Tongue (tissue), 1 donor: ENCODE measurements at regions not wholly inside any gene's neighbourhood (a gene's known extent, or its start where the extent isn't known, plus 50 kb on each side); places are given as distances from the start of the nearest gene placed in this dataset.

Experiments used
- DNase-seq: peaks from one replicate; pipeline ENCODE4 v3.0.0-alpha.2; 2015

DNA sequence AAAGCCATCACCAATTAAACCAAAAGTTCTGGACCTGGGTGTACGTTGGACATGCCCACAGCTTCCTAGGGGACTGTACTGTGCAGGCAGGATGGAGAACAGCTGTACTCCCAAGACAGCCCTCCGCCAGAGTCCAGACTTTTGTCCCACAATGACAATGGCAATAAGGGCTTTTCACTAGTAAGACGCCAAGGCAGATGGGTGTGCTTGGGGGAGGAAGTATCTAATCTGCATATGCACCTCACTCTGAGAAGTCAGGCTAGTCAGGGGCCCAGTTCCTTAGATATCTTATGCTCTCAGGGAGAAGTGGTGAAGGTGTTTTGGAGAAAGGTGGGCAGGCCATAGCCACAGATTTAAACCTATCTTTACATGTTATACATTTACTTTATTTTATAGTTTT, 85.1 kb upstream of the USP47 start:
- no peak for DNase-seq

DNA sequence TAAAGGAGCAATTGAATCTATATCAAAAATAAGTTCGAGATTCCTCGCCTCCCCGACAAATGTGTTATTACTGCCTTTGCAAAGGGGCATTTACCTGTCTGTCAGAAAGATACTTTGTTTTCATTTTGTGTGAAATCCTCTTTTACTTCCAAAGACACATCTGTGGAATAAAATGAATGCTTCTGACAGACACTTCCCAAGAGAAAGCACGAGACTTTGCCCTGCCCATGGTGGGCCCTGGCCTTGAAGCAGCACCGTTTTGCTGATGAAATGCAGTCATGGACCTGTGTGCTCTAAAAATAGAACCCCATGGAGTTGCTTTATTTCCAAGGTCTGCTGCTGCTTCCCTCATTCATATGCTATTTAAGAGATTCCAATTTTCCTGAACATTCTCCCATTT, 85.9 kb upstream of the USP47 start:
- no peak for DNase-seq

DNA sequence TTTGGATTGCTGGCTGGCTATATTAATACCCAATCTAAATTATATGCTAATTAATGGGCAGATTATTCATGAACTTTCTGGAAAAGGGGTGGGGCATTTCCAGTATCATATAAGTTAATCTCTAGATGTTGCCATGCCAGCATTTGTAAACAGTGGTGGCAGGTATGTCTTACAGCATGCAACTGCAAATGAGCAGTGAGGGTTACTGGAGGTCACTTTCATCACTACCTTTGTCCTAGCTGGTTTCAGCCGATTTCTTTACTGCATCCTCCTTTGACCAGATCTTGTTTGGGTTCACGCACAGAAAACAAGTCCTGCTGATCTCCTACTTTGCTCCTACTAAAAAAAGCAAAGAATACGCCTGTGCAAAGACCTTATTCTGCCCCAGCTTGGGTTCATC, 89.1 kb upstream of the USP47 start:
- no peak for DNase-seq

DNA sequence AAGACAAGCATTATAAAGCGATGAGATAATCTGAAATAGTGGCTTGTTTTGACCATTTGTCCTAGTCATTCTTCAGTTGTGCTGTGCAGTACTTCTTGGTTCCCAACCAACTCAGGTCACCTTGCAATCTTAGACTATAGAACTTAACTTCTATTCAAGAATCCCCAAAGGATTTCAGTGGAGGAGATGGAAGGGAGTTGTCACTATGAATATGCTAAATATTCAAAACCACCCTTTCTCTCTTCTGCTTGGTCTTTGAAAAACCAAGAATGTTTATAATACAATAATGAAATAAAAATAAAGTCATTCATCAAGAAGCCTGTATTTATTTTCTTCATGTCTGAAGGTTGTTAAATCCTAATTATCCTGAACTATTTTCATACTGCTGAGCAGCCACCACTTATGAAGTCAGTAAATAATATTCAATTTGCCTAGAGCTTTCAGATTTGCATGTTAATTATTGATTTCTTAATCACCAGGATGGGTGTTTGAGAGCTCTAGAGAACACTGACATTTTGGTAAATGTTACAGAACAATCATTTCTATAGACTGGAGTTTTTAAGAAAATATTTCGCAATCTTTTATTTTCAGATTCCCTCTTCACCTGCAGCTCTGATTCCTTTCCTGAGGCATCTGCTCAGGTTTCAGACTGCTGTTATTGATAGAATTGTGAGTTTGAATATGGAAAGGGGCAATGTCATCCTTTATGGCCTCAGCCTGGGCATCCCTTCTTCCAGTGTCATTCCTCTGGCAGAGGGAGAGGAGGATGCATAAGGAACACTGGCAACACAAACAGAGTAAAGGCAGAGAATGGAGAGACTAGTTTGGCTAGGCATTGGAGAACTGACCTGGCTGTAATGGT, 91.5 kb upstream of the USP47 start:
- DNase-seq, result no peak

DNA sequence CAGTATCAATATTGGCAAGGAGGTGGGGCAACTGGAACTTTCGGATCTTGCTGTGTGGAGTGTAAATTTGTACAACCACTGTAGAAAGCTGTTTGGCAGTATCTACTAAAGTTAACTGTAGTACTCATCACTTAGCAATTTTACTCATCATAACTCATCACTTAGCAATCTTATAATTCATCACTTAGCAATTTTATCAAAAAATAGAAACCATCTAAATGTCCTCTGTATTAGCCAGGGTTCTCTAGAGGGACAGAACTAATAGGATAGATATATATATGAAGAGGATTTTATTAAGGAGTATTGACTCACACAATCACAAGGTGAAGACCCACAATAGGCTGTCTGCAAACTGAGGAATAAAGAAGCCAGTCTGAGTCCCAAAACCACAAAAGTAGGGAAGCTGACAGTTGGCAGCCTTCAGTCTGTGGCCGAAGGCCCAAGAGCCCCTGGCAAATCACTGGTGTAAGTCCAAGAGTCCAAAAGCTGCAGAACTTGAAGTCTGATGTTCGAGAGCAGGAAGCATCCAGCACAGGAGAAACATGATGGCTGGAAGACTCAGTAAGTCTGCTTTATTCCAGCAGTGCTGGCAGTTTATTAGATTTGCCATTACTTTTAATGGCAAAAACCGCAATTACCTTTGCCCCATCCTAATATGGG, 92.9 kb upstream of the USP47 start:
- DNase-seq, result no peak

DNA sequence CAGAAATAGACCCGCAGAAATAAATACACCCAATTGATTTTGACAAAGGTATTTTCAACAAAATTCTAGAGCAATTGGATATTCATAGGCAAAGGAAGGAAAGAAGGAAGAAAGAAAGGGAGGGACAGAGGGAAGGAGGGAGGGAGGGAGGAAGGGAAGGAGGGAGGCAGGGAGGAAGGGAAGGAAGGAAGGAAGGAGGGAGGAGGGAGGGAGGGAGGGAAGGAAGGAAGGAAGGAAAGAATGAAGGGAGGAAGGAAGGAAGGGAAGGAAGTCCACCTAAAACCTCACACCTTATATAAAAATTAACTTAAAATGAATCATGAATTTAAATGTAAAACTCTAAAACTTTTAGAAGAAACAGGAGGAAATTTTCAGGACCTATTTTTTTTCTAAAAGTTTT, 94.2 kb upstream of the USP47 start:
- no peak for DNase-seq

DNA sequence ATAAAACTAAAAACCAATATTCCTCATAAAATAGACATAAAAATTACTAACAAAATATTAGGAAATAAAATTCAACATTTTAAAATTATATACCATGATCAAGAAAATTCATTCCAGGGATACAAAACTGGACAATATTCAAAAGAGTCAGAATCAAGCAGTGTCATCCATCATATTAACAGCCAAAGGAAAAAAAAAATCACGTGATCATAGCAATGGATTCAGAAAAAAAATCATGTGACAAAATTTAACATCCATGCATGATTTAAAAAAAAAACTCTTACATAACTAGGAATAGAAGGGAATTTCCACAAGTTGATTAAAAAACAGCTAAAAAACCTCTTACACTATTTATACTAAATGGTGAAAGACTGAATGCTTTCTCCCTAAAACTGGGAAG, 95.3 kb upstream of the USP47 start:
- no peak for DNase-seq

DNA sequence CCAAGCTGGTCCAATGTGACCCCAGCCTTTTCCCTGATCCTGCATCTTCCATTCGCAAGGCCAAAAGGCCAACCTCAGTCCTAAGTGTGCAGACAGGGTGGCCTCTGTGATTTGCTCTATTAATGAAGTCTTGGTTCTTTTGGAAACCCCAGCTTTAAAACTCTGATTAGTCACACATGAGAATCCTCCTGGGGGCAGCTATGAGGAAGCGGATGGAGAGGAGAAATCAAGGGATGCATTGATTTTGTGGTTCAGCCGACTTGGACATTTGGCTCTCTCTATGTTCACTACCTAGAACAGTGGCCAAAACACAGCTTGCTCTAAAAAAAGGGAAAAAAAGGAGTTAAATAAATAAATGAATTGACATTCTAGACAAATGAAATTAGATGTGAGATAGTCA, 98.6 kb upstream of the USP47 start:
- no peak for DNase-seq

DNA sequence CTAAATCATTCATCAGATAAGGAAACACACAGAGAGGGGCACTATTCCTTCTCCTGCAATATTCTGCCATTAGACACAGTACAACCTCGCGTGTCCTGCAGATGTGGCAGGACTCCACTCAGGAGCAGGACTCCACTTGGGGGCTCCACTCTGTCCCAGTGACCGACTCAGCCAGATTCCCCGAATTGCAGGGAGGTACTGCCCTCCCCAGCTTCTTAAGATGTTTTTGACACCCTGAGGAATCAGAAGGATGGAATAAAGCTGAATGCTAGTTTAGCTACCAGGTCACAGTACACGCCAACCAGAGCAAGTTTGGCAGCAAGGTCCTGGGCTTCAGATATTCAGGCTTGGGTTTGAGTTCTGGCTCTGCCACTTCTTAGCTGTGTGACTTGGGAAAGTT, 99.3 kb upstream of the USP47 start:
- no peak for DNase-seq

DNA sequence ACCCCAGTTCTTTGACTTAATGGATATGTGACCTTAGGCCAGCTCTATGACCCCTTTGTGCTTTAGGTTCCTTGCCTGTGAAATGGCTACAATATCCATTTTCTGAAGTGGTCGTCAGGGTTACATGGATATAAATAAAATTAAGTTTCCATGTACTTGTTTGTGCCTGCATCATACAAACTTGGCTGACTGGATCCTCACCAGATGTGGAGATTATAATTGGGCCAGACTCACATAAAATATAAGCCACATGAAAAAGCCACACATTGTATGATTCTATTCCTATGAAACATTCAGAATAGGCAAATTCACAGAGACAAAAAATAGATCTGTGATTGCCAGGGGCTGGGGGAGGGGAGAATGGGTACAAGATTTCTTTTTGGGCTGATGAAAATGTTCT, 100.9 kb upstream of the USP47 start:
- DNase-seq, result peak; percentile 17

DNA sequence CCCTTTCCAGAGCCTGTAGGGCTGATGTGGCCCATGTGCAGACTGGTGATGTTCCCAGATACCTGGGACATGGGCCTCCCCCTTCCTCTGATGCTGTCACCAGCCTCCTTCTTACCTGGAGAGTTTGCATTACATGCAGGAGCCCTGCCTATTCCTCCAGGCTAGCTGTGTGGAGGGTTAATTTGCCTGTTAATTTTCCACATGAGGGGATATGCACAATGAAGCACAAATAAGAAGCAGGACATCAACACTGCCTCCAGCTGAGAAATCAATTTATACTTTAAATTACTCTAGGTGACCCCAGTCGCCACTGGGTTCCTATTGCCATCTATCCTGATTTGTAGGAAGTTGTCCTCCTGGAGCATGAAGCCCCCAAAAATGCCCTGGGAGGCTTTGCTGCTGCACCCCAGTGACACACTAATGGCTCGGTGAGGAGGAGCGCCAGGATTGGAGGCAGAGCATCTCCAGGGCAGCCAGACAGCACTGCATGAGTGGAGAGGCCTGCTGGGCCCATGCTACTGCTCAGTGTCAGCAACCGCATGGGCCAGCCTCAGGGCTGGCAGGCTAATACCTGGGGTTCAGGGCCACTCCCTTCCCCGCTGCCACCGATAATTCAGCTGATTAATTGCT, 101.6 kb upstream of the USP47 start:
- DNase-seq, result no peak

DNA sequence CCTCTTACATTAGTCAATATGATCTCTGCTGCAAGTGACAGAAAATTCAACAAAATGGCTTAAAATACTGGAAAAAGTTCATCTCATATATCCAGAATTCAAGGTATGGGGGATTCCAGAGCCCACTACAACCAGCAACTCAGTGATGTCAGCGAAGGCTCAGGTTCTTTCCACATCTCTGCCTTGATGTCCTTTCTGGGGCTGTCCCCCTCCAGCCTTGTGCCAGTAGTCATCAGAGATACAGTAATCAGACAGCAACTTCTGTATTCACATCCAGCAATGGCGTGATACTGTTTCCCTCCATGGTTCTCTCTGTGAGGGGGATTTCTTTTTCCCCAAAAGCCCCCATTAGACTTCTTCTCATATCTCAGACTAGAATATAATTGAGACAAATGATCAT, 103.4 kb upstream of the USP47 start:
- no peak for DNase-seq

DNA sequence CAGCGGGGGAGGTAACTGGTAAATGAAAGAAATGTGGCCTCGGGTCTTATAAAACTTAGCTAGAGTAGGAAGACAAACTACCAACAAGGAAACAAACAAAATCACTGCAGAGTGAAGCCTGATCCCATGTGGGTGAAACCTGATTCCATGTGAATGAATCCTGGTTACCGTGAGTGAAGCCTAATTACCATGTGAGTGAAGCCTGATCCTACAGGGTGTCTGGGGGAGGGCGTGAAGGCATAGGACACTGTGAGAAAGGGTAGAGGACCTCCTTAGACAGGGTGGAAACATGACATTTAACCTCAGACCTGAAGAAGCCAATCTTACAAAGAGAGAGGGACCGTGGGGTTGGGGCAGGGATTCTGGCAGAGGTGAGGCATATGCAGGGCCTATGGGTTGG, 106.2 kb upstream of the USP47 start:
- no peak for DNase-seq

DNA sequence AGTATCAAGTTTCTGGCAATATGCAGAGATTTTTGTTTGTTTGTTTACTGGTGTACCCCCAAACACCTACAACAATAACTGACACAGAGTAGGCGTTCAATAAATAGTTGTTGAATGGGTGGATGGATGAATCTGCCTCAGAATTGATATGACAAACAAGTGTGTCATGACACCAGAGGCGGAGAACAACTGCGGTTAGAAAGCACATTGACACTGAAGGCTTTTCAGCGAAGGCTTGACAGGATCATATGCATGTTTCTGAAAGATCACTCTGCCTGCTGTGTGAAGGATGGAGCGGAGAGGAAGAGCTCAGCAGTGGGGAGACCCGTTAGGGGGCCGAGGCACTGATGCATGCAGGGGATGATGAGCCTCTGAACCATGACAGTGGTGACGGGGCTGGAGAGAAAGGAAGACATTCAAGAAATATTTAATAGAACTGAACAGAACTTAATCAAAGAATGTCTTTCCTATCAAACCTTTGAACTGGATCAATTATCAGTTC, 108.5 kb upstream of the USP47 start:
- DNase-seq, result no peak

DNA sequence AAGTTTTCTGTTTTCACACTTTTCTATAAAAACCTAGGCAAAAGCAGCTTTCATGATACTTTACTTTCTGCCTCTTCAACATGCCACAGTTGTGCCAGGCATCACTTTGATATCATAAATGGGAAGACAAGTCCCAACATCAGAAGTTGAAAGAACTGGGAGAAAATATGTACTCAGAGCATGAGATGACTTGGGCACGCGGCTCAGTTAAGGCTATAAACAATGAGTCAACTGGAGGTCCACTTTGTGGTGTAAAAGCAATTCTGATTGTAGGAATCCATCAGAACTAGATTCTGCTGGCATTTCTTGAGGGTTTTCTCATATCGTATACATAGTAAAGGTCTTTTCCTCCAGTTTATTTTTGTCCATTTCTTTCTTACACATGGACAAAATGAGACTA, 109.7 kb upstream of the USP47 start:
- DNase-seq, result no peak

DNA sequence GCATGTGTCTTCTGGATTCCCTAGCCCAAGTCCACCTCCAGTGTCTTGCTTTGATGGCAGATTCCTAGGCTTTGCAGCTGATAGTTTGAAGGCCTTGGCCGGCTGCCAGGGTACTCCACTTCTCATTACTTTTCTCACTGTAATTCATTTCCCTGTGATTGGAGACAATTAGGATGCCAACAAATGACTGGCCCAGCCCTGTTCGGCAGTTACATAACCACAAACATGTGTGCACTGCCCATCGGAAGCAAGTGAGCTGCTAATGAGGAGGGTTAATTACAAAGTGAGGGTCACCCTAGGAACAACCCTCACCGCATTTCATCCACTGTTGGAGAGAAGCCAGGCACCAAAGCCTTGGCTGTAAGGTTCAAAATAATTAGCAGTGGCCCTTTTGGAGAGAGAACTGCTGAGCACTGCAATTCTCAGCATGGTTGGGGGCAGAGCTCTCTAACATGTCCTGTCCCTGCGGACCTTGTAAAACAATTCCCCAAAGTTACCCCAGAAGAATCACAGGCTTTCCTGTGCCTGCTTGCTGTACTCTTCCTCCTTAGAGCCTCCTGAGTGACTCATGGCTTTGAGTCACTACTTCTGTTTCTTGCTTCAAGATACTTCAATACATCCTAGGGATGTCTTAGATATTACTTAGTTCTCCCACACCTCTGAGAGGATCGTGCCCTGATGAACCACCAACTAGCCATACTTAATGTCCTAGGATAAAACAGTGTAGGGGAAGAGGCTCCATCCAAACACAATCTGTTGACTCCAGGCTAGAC, 109.7 kb upstream of the GALNT18 start:
- DNase-seq, result peak; percentile 23

DNA sequence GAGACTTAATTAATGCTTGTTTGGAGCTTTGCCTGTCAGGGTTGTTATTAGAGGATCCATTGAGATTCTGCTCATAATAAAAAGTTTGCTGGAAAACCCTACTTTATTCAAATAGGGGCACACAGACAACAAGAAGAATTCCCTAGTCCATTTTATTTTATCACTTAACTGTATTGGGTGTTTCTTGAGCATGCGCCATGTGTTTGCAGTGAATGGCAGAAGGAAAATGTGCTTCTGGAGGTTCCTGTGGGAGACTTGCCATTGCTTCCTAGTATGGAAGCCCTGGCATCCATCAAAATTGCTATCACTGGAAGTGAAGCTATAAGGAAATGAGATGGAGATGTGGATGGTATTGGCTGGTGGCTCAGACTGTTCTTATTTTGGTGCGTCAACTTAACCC, 106.6 kb upstream of the GALNT18 start:
- no peak for DNase-seq

DNA sequence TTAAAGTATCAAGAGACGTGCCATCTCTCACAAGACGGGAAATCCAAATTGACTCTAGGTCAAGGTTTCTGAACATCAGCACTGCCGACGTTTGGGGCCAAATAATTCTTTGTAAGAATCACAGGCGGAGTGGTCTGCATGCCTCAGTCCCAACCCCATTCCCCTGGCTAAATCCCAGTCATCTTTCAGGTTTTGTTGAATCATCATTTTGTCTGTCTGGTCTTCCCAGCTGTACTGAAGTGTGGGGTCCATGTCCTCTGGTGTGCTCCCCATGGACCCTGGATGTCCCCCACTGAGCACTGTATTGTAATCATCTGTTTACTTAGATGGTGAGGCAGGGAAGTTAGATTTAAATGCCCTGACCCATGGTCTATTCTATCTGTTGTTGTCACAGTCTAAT, 103.6 kb upstream of the GALNT18 start:
- DNase-seq, result no peak

DNA sequence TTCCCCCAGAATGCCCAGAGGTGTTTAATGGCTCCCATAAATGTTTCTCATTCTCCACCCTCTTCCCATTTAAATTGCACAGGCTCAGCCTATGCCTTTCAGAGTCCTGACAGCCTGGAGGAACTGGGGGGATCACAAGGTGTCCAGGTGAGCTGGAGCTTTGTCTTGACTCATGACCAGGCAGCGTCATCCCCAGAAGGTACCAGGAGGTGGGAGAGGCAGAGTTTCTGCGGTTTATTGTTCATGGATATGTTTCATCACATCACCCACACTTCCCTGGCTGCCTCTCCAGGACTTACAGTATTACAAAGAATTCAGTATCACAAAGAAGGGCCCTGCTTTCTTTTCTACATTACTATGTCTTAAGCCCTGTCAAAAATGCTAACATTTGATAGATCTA, 103.2 kb upstream of the GALNT18 start:
- no peak for DNase-seq

DNA sequence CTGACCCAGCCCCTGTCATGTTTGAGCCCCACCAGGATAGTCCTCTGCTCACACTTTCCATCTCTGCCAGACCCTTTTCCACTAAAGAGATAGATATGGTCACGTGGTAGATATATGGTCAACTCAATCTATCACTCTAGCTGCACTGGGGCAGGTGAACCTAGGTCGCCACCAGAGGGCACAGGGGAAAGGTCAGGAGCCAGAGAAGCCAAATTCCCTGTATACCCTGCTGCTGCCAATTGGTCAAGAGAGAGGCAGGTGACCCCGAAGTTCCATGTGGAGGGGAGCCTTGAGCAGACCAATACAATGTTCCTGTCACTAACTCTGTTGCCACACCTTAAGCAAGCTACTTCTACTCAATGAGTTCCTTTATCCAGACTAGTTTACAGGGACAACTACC, 101.1 kb upstream of the GALNT18 start:
- DNase-seq, result no peak

DNA sequence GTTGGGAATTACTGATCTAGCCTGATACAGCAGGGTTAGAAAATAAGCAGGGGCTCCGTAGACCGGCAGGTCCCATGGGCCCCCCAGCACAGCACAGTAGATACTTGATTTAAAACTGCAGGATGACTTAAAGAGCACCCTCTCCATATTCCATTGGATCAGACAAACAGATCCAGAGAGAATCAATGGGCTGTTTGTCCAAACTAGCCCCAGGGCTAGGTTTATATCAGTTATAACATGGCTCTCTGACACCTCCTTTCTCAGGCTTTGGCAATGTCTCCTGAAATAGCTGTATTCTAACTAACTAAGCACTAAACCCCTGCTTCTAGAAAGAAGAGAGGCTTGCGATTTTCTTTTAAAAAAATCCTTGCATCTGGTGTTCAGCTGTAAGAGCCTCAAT, 100.4 kb upstream of the GALNT18 start:
- no peak for DNase-seq

DNA sequence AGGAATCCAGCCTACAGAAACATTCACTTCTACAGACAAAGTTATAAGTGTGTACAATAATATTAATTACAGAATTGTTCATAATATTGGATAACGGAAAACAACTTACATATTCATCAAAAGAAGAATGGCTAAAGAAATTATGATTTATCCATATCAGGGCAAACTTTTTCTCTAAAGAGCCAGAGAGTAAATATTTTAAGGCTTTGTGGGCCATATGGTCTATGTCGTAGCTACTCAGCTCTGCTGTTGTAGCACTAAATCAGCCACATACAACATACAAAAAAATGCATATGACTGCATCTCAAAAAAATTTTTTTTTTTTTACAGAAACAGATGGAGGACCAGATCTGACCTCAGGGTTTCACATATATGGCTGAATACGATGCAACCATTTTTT, 96.7 kb upstream of the GALNT18 start:
- no peak for DNase-seq
